ENCODE measurements at regions not wholly inside any gene's neighbourhood (a gene's known extent, or its start where the extent isn't known, plus 50 kb on each side); places are given as distances from the start of the nearest gene placed in this dataset.

GRCh38 chr2:220243571-220243970 lies 616.1 kb downstream of the SLC4A3 start:
- Histone ChIP-seq H4K8ac (ENCODE audit: low read depth, low read length) (no peak overlapping the region), H3K4me2 (ENCODE audit: insufficient read depth, low read length, poor library complexity, severe bottlenecking) (no peak overlapping the region), H2AK5ac (ENCODE audit: low read depth, low read length) (no peak overlapping the region), H3K4me3 (ENCODE audit: low read length in 2 of 2) (no peak overlapping the region), H2BK120ac (ENCODE audit: low read depth, low read length) (no peak overlapping the region), H4K91ac (ENCODE audit: low read depth, low read length, poor library complexity) (no peak overlapping the region), H3K27ac (replicated peaks; ENCODE audit: low read length) (no peak overlapping the region), H2BK15ac (ENCODE audit: low read length) (no peak overlapping the region), H3K18ac (ENCODE audit: low read length) (no peak overlapping the region), H2BK5ac (ENCODE audit: low read length) (no peak overlapping the region), H3K4me1 (ENCODE audit: control insufficient read depth in 2 of 2, insufficient read depth in 1 of 2, low read depth in 1 of 2, low read length in 2 of 2) (no peaks in the 10 kb centered on the region), H3K14ac (ENCODE audit: low read length) (no peak overlapping the region), H3K9me3 (replicated peaks in 1 of 2; ENCODE audit: control insufficient read depth in 2 of 2, insufficient read depth in 1 of 2, low read depth in 1 of 2, low read length in 2 of 2) (no peaks in the 10 kb centered on the region), H3K79me1 (ENCODE audit: low read depth, low read length) (no peaks in the 10 kb centered on the region), H3K27me3 (ENCODE audit: control insufficient read depth in 3 of 3, insufficient read depth in 3 of 3, low read depth in 1 of 3, low read length in 3 of 3) (no peaks in the 10 kb centered on the region), H2AFZ (ENCODE audit: low read length) (no peak overlapping the region), H2BK12ac (ENCODE audit: low read length) (no peak overlapping the region), H3K4ac (ENCODE audit: low read length) (no peak overlapping the region), H3K9ac (ENCODE audit: low read depth, low read length, poor library complexity) (no peak overlapping the region), H3K23ac (ENCODE audit: low read depth, low read length, poor library complexity) (no peak overlapping the region), H3K36me3 (replicated peaks in 1 of 2; ENCODE audit: control insufficient read depth in 2 of 2, insufficient read depth in 2 of 2, low read length in 2 of 2) (no peaks in the 10 kb centered on the region)
- no peak for DNase-seq (ENCODE audit: low spot score)

- Histone ChIP-seq H4K8ac (ENCODE audit: low read depth, low read length) (no peak overlapping the region), H3K79me1 (ENCODE audit: low read depth, low read length) (no peaks in the 10 kb centered on the region), H4K91ac (ENCODE audit: low read depth, low read length, poor library complexity) (no peak overlapping the region), H2BK5ac (ENCODE audit: low read length) (no peak overlapping the region), H2AFZ (ENCODE audit: low read length) (no peak overlapping the region), H3K27me3 (ENCODE audit: control insufficient read depth in 3 of 3, insufficient read depth in 3 of 3, low read depth in 1 of 3, low read length in 3 of 3) (no peaks in the 10 kb centered on the region), H2BK15ac (ENCODE audit: low read length) (no peak overlapping the region), H3K18ac (ENCODE audit: low read length) (no peak overlapping the region), H2BK12ac (ENCODE audit: low read length) (no peak overlapping the region), H3K23ac (ENCODE audit: low read depth, low read length, poor library complexity) (no peak overlapping the region), H2AK5ac (ENCODE audit: low read depth, low read length) (no peak overlapping the region), H3K14ac (ENCODE audit: low read length) (no peak overlapping the region), H3K36me3 (replicated peaks in 1 of 2; ENCODE audit: control insufficient read depth in 2 of 2, insufficient read depth in 2 of 2, low read length in 2 of 2) (no peaks in the 10 kb centered on the region), H3K4me3 (ENCODE audit: low read length in 2 of 2) (no peak overlapping the region), H3K9me3 (replicated peaks in 1 of 2; ENCODE audit: control insufficient read depth in 2 of 2, insufficient read depth in 1 of 2, low read depth in 1 of 2, low read length in 2 of 2) (no peaks in the 10 kb centered on the region), H3K9ac (ENCODE audit: low read depth, low read length, poor library complexity) (no peak overlapping the region), H3K4me2 (ENCODE audit: insufficient read depth, low read length, poor library complexity, severe bottlenecking) (no peak overlapping the region), H2BK120ac (ENCODE audit: low read depth, low read length) (no peak overlapping the region), H3K27ac (replicated peaks; ENCODE audit: low read length) (no peak overlapping the region), H3K4me1 (ENCODE audit: control insufficient read depth in 2 of 2, insufficient read depth in 1 of 2, low read depth in 1 of 2, low read length in 2 of 2) (no peaks in the 10 kb centered on the region), H3K4ac (ENCODE audit: low read length) (no peak overlapping the region)
- no CpG with 5 or more reads among the region's 1 CpG for WGBS, 2 donors (ENCODE audit: extremely low coverage in 2 of 2, insufficient read length in 2 of 2, insufficient replicate concordance in 1 of 2)
- no peak for DNase-seq (ENCODE audit: low spot score)
These were observed 619.0 kb downstream of the SLC4A3 start for GRCh38 chr2:220246386-220246785.

GRCh38 chr2:220247588-220248350 lies 620.3 kb downstream of the SLC4A3 start:
- H3K9me3 ChIP-seq (replicated peaks in 1 of 2; ENCODE audit: control insufficient read depth in 2 of 2, insufficient read depth in 1 of 2, low read depth in 1 of 2, low read length in 2 of 2), result no peaks in the 10 kb centered on the region
- no peak overlapping the region for H4K91ac ChIP-seq (ENCODE audit: low read depth, low read length, poor library complexity)
- no peak overlapping the region for H2BK120ac ChIP-seq (ENCODE audit: low read depth, low read length)
- H3K4me1 ChIP-seq (ENCODE audit: control insufficient read depth in 2 of 2, insufficient read depth in 1 of 2, low read depth in 1 of 2, low read length in 2 of 2), result no peaks in the 10 kb centered on the region
- no peak overlapping the region for H2AFZ ChIP-seq (ENCODE audit: low read length)
- H3K27me3 ChIP-seq (ENCODE audit: control insufficient read depth in 3 of 3, insufficient read depth in 3 of 3, low read depth in 1 of 3, low read length in 3 of 3), result no peaks in the 10 kb centered on the region
- no peak overlapping the region for H2BK5ac ChIP-seq (ENCODE audit: low read length)
- no peak overlapping the region for H3K14ac ChIP-seq (ENCODE audit: low read length)
- no peak overlapping the region for H3K23ac ChIP-seq (ENCODE audit: low read depth, low read length, poor library complexity)
- no peak overlapping the region for H3K4ac ChIP-seq (ENCODE audit: low read length)
- no peak overlapping the region for H2AK5ac ChIP-seq (ENCODE audit: low read depth, low read length)
- H3K9ac ChIP-seq (ENCODE audit: low read depth, low read length, poor library complexity), result no peak overlapping the region
- H2BK12ac ChIP-seq (ENCODE audit: low read length), result no peak overlapping the region
- DNase-seq (ENCODE audit: low spot score), result no peak
- H3K4me2 ChIP-seq (ENCODE audit: insufficient read depth, low read length, poor library complexity, severe bottlenecking), result no peak overlapping the region
- H4K8ac ChIP-seq (ENCODE audit: low read depth, low read length), result no peak overlapping the region
- H3K18ac ChIP-seq (ENCODE audit: low read length), result no peak overlapping the region
- no peak overlapping the region for H3K27ac ChIP-seq (replicated peaks; ENCODE audit: low read length)
- no peaks in the 10 kb centered on the region for H3K36me3 ChIP-seq (replicated peaks in 1 of 2; ENCODE audit: control insufficient read depth in 2 of 2, insufficient read depth in 2 of 2, low read length in 2 of 2)
- no peak overlapping the region for H3K4me3 ChIP-seq (ENCODE audit: low read length in 2 of 2)
- no peaks in the 10 kb centered on the region for H3K79me1 ChIP-seq (ENCODE audit: low read depth, low read length)
- no peak overlapping the region for H2BK15ac ChIP-seq (ENCODE audit: low read length)
- WGBS, 2 donors (ENCODE audit: extremely low coverage in 2 of 2, insufficient read length in 2 of 2, insufficient replicate concordance in 1 of 2), result no CpG with 5 or more reads among the region's 3 CpGs

GRCh38 chr2:220259662-220260061 lies 632.2 kb downstream of the SLC4A3 start:
- H3K14ac ChIP-seq (ENCODE audit: low read length), result no peak overlapping the region
- H3K27me3 ChIP-seq (ENCODE audit: control insufficient read depth in 3 of 3, insufficient read depth in 3 of 3, low read depth in 1 of 3, low read length in 3 of 3), result no peaks in the 10 kb centered on the region
- no peak overlapping the region for H2AFZ ChIP-seq (ENCODE audit: low read length)
- no peaks in the 10 kb centered on the region for H3K79me1 ChIP-seq (ENCODE audit: low read depth, low read length)
- no peak overlapping the region for H3K4me3 ChIP-seq (ENCODE audit: low read length in 2 of 2)
- no peak overlapping the region for H2AK5ac ChIP-seq (ENCODE audit: low read depth, low read length)
- H2BK15ac ChIP-seq (ENCODE audit: low read length), result no peak overlapping the region
- H3K9ac ChIP-seq (ENCODE audit: low read depth, low read length, poor library complexity), result no peak overlapping the region
- no peaks in the 10 kb centered on the region for H3K9me3 ChIP-seq (replicated peaks in 1 of 2; ENCODE audit: control insufficient read depth in 2 of 2, insufficient read depth in 1 of 2, low read depth in 1 of 2, low read length in 2 of 2)
- H3K23ac ChIP-seq (ENCODE audit: low read depth, low read length, poor library complexity), result no peak overlapping the region
- no peak overlapping the region for H2BK120ac ChIP-seq (ENCODE audit: low read depth, low read length)
- no peaks in the 10 kb centered on the region for H3K4me1 ChIP-seq (ENCODE audit: control insufficient read depth in 2 of 2, insufficient read depth in 1 of 2, low read depth in 1 of 2, low read length in 2 of 2)
- H3K18ac ChIP-seq (ENCODE audit: low read length), result no peak overlapping the region
- H4K91ac ChIP-seq (ENCODE audit: low read depth, low read length, poor library complexity), result no peak overlapping the region
- H2BK12ac ChIP-seq (ENCODE audit: low read length), result no peak overlapping the region
- no peak overlapping the region for H2BK5ac ChIP-seq (ENCODE audit: low read length)
- H3K4ac ChIP-seq (ENCODE audit: low read length), result no peak overlapping the region
- H4K8ac ChIP-seq (ENCODE audit: low read depth, low read length), result no peak overlapping the region
- no peak overlapping the region for H3K27ac ChIP-seq (replicated peaks; ENCODE audit: low read length)
- WGBS, 2 donors (ENCODE audit: extremely low coverage in 2 of 2, insufficient read length in 2 of 2, insufficient replicate concordance in 1 of 2), result no CpG with 5 or more reads among the region's 2 CpGs
- no peak overlapping the region for H3K4me2 ChIP-seq (ENCODE audit: insufficient read depth, low read length, poor library complexity, severe bottlenecking)
- no peak for DNase-seq (ENCODE audit: low spot score)
- H3K36me3 ChIP-seq (replicated peaks in 1 of 2; ENCODE audit: control insufficient read depth in 2 of 2, insufficient read depth in 2 of 2, low read length in 2 of 2), result no peaks in the 10 kb centered on the region

All from neuronal stem cell (in vitro differentiated cells).